Stimulated activated naive CD8-positive, alpha-beta T cell treated with anti-CD3 and anti-CD28 coated beads, Interleukin-15, amount 100 ng/mL, for 72 hours (primary cell): ENCODE measurements at regions not wholly inside any gene's neighbourhood (a gene's known extent, or its start where the extent isn't known, plus 50 kb on each side); places are given as distances from the start of the nearest gene placed in this dataset.

ENCODE experiments used
- ATAC-seq: fragments of 150-1000 bp; cut with Tn5 transposase; 2 replicates; pipeline ENCODE4 v1.10.0; 2021; ENCODE audit warnings: mild to moderate bottlenecking, moderate library complexity
- DNase-seq, 2 donors: peaks; one replicate each; pipeline ENCODE4 v3.0.0; 2021 to 2022
- H3K27ac Mint-ChIP-seq, 2 donors: one replicate each; pipeline ENCODE4 v1.8.0; 2022; ENCODE audit warnings: mild to moderate bottlenecking in 2 of 2, mixed read lengths in 2 of 2, moderate library complexity in 2 of 2
- H3K27me3 Mint-ChIP-seq: one replicate; pipeline ENCODE4 v1.8.0; 2022; ENCODE audit warnings: mixed read lengths
- H3K4me1 Mint-ChIP-seq: one replicate; pipeline ENCODE4 v1.8.0; 2022; ENCODE audit warnings: mild to moderate bottlenecking, mixed read lengths
- H3K4me3 Mint-ChIP-seq, 2 donors: one replicate each; pipeline ENCODE4 v1.8.0; 2022; ENCODE audit warnings: mild to moderate bottlenecking in 2 of 2, mixed read lengths in 2 of 2, moderate library complexity in 1 of 2
- H3K9me3 Mint-ChIP-seq, 2 donors: one replicate each; pipeline ENCODE4 v1.8.0; 2022; ENCODE audit warnings: mixed read lengths in 2 of 2

DNA sequence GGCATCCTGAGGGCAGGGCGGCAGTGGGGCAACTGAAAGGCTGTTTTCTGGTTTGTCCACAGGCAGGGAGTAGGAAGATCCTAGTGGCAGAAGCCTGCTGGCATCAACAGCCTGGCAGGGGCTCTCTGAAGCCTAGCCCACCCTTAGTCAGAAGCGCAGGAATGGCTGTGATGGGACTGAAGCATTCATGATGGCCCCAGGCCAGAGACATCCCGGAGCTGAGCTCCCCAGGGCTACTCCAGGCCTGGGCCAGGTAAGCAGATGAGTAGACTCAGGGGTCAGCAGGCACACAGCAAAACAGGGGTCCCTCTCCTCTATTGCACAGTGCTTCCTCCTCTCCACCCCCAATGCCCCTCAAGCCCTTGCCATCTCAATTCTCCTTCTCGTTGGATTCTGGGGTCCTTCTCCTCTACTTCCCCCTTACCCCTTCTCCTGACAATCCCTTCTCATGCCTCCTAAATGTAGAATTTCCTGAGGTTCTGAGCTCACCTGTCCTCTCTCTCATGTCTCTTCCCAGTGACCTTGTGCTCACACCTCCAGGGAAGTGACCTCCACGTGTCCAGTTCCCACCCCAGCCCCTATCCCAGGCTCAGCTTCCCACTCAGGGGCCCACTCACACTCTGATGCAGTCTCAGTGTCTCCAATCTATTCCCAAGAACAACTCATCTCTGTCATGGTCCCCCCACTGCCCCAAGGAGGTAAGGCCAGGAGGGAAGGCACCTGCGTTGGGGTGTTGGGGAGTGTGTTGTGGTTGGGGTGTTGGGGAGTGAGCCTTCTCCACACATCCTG is 158.7 kb upstream of the ZNF507 start:
- DNase-seq (no peak), ATAC-seq (no peak)
- Mint-ChIP-seq H3K9me3 (peaks cover 0 to 8% of the 10 kb centered on the region in 2 donors), H3K4me1 (no peaks in the 10 kb centered on the region), H3K27me3 (no peaks in the 10 kb centered on the region), H3K27ac (no peak overlapping the region), H3K4me3 (no peak overlapping the region)

DNA sequence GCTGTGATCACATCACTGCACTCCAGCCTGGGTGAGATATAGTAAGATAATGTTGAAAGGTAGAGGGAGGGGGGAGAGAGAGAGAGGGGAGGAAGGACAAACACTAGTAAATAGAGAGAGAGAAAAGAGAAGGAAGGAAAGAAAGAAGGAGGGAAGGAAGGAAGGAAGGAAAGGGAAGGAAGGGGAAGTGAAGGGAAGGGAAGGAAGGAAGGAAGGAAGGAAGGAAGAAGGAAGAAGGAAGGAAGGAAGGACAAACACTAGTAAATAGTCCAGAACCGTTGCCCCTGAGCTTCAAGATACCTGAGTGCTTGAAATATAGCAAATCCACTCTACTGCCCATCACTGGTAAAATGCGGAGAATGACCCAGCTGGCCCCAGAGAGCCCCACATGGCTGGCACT is 156.5 kb upstream of the ZNF507 start:
- Mint-ChIP-seq H3K4me1 (no peaks in the 10 kb centered on the region), H3K27ac (peak overlapping the region in 1 of 2 donors; percentile 20), H3K27me3 (peaks cover 7% of the 10 kb centered on the region), H3K4me3 (no peak overlapping the region), H3K9me3 (peaks cover 2 to 15% of the 10 kb centered on the region in 2 donors)
- DNase-seq (no peak), ATAC-seq (no peak)

DNA sequence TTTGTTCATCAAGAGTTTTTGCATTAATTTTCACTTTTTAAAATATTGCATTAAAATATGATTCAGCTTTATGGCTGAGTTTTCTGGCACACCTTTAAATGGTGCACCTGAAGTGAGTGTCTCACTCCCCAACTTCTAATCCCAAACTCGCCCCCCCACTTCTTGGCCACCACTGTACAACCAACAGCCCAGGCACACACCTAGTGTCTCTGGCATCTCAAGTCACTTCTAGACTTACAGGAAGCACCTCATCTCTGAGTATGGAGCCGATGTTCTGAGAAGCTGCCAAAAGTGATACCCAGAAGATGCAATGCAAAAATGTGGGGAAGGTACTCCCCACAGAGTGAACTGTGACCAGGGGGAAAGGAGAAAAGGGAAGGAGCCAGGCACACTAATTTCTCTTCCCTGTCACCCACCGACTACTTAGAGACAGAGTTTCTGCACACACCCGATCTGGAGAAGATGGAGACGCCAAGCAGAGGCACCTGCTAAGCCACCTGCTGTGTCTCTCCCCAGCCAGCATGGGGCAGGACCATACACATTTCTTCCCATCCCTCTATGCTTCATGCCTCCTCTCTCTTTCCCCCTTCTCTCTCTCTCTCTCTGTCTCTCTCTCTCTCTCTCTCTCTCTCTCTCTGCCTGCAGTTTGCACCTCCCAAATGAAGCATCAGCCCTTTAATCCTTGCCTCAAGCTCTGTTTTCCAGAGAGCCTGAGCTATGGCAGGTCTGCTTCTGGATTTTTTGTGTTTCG is 155.3 kb upstream of the ZNF507 start:
- no peaks in the 10 kb centered on the region for H3K4me1 Mint-ChIP-seq
- peaks cover 7 to 20% of the 10 kb centered on the region in 2 donors for H3K9me3 Mint-ChIP-seq
- no peak for DNase-seq
- no peak overlapping the region for H3K27ac Mint-ChIP-seq
- peaks cover 7% of the 10 kb centered on the region for H3K27me3 Mint-ChIP-seq
- no peak for ATAC-seq
- no peak overlapping the region for H3K4me3 Mint-ChIP-seq

- Mint-ChIP-seq H3K27ac (no peak overlapping the region), H3K4me1 (no peaks in the 10 kb centered on the region), H3K9me3 (peaks cover 7 to 17% of the 10 kb centered on the region in 2 donors), H3K27me3 (peaks cover 7% of the 10 kb centered on the region), H3K4me3 (no peak overlapping the region)
- DNase-seq = no peak
- no peak for ATAC-seq
These were observed 153.5 kb upstream of the ZNF507 start for GRCh38 chr19:32191921-32192320.

GRCh38 chr19:32195706-32196610 is 149.5 kb upstream of the ZNF507 start:
- H3K4me1 Mint-ChIP-seq = peaks cover under 1% of the 10 kb centered on the region
- ATAC-seq (no peak), DNase-seq (no peak)
- no peak overlapping the region for H3K4me3 Mint-ChIP-seq
- peaks cover 7 to 17% of the 10 kb centered on the region in 2 donors for H3K9me3 Mint-ChIP-seq
- H3K27me3 Mint-ChIP-seq = peaks cover 14% of the 10 kb centered on the region
- no peak overlapping the region for H3K27ac Mint-ChIP-seq

GRCh38 chr19:32196690-32197420 is 148.6 kb upstream of the ZNF507 start:
- H3K4me3 Mint-ChIP-seq = no peak overlapping the region
- no peak overlapping the region for H3K27ac Mint-ChIP-seq
- peaks cover 10% of the 10 kb centered on the region for H3K4me1 Mint-ChIP-seq
- peaks cover 23% of the 10 kb centered on the region for H3K27me3 Mint-ChIP-seq
- H3K9me3 Mint-ChIP-seq = peaks cover 7 to 17% of the 10 kb centered on the region in 2 donors
- DNase-seq (no peak), ATAC-seq (no peak)

DNA sequence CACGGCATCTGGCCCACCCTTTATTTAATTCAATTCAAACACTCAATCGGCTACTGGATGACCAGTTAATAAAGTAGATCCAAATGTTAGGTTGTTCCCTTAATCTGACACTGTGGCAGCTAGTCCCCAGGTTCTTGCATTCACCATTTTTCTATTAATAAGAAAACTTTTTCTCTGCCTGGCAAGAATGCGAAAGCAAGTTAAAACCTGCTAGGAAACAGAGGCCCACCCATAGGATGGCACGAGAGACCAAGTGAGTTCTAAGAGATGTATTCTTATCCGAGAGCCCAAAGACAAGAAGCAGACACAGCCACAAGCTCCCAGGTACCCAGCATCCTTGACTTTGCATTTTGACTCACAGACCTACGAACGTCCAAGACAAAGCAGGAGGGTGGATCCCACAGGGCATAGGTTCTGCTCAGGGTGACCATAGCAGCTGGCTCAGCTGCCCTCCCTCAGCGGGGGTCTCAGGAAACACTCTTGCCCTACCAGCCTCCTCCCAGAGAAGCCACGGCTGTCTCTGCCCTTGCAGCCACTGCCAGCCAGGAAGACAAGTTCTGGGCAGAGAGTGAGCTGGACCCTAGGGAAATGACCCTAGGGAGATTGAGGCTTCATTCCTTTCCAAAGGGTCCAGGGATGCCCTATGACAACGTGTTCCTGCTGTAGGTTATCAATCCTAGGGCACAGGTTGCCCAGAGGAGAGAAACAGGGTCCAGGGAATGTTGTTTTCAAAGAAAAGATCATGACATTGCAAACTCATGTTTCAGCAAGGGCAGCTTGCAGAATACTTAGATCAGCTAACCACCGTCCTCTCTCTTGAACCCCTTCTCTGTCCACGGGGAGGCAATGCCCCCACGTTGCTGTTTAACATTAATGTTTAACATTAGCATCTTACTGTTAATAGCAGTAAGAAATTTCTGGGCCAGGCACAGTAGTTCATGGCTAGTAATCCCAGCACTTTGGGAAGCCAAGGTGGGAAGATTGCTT is 147.2 kb upstream of the ZNF507 start:
- Mint-ChIP-seq H3K9me3 (peaks cover 7 to 17% of the 10 kb centered on the region in 2 donors), H3K4me1 (peaks cover 16% of the 10 kb centered on the region), H3K27me3 (peaks cover 27% of the 10 kb centered on the region), H3K27ac (no peak overlapping the region), H3K4me3 (no peak overlapping the region)
- ATAC-seq = no peak
- DNase-seq = no peak

- Mint-ChIP-seq H3K9me3 (peaks cover 0 to 4% of the 10 kb centered on the region in 2 donors), H3K27me3 (peaks cover 19% of the 10 kb centered on the region), H3K4me1 (peaks cover 16% of the 10 kb centered on the region), H3K27ac (no peak overlapping the region), H3K4me3 (no peak overlapping the region)
- DNase-seq = no peak
- ATAC-seq = no peak
These were observed 145.8 kb upstream of the ZNF507 start for GRCh38 chr19:32199501-32200040.

DNA sequence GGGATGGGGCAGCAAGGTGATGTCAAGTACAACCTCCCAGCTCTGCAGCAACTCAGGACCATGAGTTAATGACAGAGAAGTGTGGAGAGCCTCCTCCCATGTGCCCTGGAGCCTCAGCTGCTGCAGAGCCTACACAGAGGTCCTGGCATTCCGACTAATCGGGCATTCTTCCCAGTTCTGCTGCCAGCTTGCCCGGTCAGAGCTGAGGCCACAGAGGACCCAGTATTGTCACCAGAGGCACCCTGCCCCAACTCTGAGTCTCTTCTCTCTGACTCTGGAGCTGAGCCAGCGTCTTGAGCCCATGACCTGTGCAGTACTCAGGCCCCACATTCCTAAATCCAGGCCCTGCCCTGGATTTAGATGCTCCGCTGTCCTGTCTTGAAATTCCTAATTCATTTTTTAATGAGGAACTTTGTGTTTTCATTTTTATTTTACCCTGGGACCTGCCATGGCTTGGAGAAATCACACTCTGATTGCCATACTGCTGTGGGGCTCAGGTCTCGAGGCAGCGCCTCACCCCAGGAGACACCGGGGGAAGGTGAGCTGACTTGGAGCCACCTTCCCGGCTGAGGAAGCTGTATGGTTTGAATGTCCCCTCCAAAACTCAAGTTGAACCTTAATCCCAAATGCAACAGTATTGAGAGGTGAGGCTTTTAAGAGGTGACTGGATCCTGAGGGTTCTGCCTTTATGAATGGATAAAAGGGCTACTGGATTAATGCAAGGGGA is 144.9 kb upstream of the ZNF507 start:
- no peaks in the 10 kb centered on the region for H3K9me3 Mint-ChIP-seq
- H3K27ac Mint-ChIP-seq = peak overlapping the region in 1 of 2 donors; percentile 67
- peaks cover 19% of the 10 kb centered on the region for H3K27me3 Mint-ChIP-seq
- ATAC-seq = no peak
- no peak overlapping the region for H3K4me3 Mint-ChIP-seq
- peaks cover 16% of the 10 kb centered on the region for H3K4me1 Mint-ChIP-seq
- no peak for DNase-seq

GRCh38 chr19:32201211-32201610 is 144.2 kb upstream of the ZNF507 start:
- DNase-seq = no peak
- Mint-ChIP-seq H3K27me3 (peaks cover 19% of the 10 kb centered on the region), H3K9me3 (no peaks in the 10 kb centered on the region)

DNA sequence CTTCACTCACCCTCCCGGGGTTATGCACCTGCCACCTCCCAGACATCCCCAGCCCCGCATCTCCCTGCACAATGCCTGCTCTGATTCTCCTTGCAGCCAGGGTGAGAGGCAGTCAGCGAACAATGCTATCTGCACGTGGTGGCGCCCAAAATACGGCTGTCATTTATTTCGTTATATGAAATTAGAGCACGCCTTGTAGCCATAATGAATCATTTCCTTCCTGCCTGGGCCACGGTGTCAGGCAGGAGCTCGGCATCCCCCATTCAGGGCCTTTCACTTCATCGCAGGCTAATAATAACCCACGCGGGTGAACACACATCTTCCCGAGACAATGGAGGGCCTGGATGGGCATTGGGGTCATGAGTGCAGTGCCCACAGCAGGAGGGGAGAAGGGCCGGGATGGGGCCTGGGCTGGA is 143.8 kb upstream of the ZNF507 start:
- no peaks in the 10 kb centered on the region for H3K9me3 Mint-ChIP-seq
- H3K27ac Mint-ChIP-seq = peak overlapping the region in 1 of 2 donors; percentile 22
- H3K27me3 Mint-ChIP-seq = peaks cover 20% of the 10 kb centered on the region
- H3K4me1 Mint-ChIP-seq = peaks cover 16% of the 10 kb centered on the region
- ATAC-seq = peak; percentile 55
- peak in 1 of 2 donors; percentile 7 for DNase-seq
- H3K4me3 Mint-ChIP-seq = no peak overlapping the region

More at GRCh38 chr19:32201211-32201610, 144.2 kb upstream of the ZNF507 start:
- no peak for ATAC-seq
- Mint-ChIP-seq H3K4me3 (no peak overlapping the region), H3K4me1 (peaks cover 16% of the 10 kb centered on the region), H3K27ac (no peak overlapping the region)

DNA sequence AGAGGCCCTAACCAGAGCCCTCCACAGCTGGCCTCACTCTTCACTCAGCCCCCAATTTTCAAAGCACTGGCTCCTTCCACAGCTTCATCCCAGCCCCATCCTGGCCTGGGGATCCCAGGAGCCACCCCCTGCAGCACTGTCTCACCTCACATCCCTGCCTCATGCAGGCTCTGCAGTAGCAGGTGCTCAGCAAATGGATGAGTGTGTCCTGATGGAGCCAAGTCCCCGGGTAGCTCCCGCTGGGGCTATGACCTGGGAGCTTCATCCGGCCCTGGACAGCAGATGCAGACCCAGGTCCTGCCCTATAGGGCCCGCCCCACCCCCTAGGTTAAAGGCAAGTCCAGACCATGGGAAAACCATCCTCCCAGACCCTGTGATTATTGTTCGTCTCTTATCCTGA is 143.2 kb upstream of the ZNF507 start:
- no peak for DNase-seq
- H3K4me1 Mint-ChIP-seq = peaks cover 16% of the 10 kb centered on the region
- H3K27ac Mint-ChIP-seq = no peak overlapping the region
- peaks cover 26% of the 10 kb centered on the region for H3K27me3 Mint-ChIP-seq
- no peak overlapping the region for H3K4me3 Mint-ChIP-seq
- no peak for ATAC-seq
- peaks cover 0 to 4% of the 10 kb centered on the region in 2 donors for H3K9me3 Mint-ChIP-seq

GRCh38 chr19:32203161-32203560 is 142.2 kb upstream of the ZNF507 start:
- H3K27ac Mint-ChIP-seq = no peak overlapping the region
- H3K4me1 Mint-ChIP-seq = peaks cover 16% of the 10 kb centered on the region
- H3K9me3 Mint-ChIP-seq = peaks cover 0 to 5% of the 10 kb centered on the region in 2 donors
- no peak overlapping the region for H3K4me3 Mint-ChIP-seq
- DNase-seq = no peak
- peaks cover 29% of the 10 kb centered on the region for H3K27me3 Mint-ChIP-seq
- ATAC-seq = no peak
